CD4-positive, CD25-positive, alpha-beta regulatory T cell (primary cell): ENCODE measurements at regions not wholly inside any gene's neighbourhood (a gene's known extent, or its start where the extent isn't known, plus 50 kb on each side); places are given as distances from the start of the nearest gene placed in this dataset.

ENCODE experiments used
- ATAC-seq, 2 donors: fragments of 150-1000 bp; cut with Tn5 transposase; one replicate each; pipeline ENCODE4 v1.10.0; 2021; ENCODE audit warnings: low read depth in 2 of 2, moderate number of reproducible peaks in 2 of 2, moderate library complexity in 1 of 2
- DNase-seq, 3 donors: peaks; one replicate each; pipeline versions ENCODE4 v3.0.0 to v3.0.0-alpha.2; 2012 to 2022; ENCODE audit warnings: mixed read lengths in 1 of 3
- H3K27ac ChIP-seq: one replicate; pipeline ENCODE4 v1.7.0; 2013; ENCODE audit warnings: mild to moderate bottlenecking, low read length; ENCODE audit not compliant: insufficient read depth, poor library complexity, severe bottlenecking
- H3K27me3 ChIP-seq: one replicate; pipeline ENCODE4 v1.7.0; 2013; ENCODE audit warnings: low read length; ENCODE audit not compliant: control insufficient read depth, insufficient read depth
- H3K36me3 ChIP-seq: one replicate; pipeline ENCODE4 v1.7.0; 2013; ENCODE audit warnings: mild to moderate bottlenecking, low read length, moderate library complexity; ENCODE audit not compliant: control insufficient read depth, insufficient read depth
- H3K4me1 ChIP-seq: 2 replicates; pipeline ENCODE4 v1.7.0; 2013; ENCODE audit warnings: mild to moderate bottlenecking, low read length; ENCODE audit not compliant: insufficient read depth, control insufficient read depth, poor library complexity, severe bottlenecking
- H3K4me3 ChIP-seq: one replicate; pipeline ENCODE4 v1.7.0; 2013; ENCODE audit warnings: low read depth, mild to moderate bottlenecking, low read length, moderate library complexity
- H3K9me3 ChIP-seq, 2 experiments: 1 replicate in 1 of 2; 2 replicates in 1 of 2; pipeline ENCODE4 v1.7.0; 2013; ENCODE audit warnings: low read length in 2 of 2, mild to moderate bottlenecking in 1 of 2, moderate library complexity in 1 of 2; ENCODE audit not compliant: control insufficient read depth in 2 of 2
- H3K27ac Mint-ChIP-seq, 3 donors: one replicate each; pipeline ENCODE4 v1.8.0; 2020 to 2022; ENCODE audit warnings: mild to moderate bottlenecking in 3 of 3, mixed read lengths in 3 of 3, moderate library complexity in 2 of 3
- H3K27me3 Mint-ChIP-seq: one replicate; pipeline ENCODE4 v1.8.0; 2022; ENCODE audit warnings: mild to moderate bottlenecking, mixed read lengths
- H3K36me3 Mint-ChIP-seq: one replicate; pipeline ENCODE4 v1.8.0; 2020; ENCODE audit warnings: mixed read lengths
- H3K4me1 Mint-ChIP-seq, 4 donors: one replicate each; pipeline ENCODE4 v1.8.0; 2020 to 2022; ENCODE audit warnings: mixed read lengths in 4 of 4, mild to moderate bottlenecking in 1 of 4
- H3K4me3 Mint-ChIP-seq, 4 donors: one replicate each; pipeline ENCODE4 v1.8.0; 2020 to 2022; ENCODE audit warnings: mild to moderate bottlenecking in 4 of 4, mixed read lengths in 4 of 4, moderate library complexity in 3 of 4
- H3K9me3 Mint-ChIP-seq, 7 donors: one replicate each; pipeline ENCODE4 v1.8.0; 2020 to 2022; ENCODE audit warnings: mixed read lengths in 7 of 7, mild to moderate bottlenecking in 3 of 7, moderate library complexity in 2 of 7

GRCh38 chr18:60130284-60130683, 230.5 kb downstream of the PMAIP1 start:
- no peak overlapping the region for H3K4me3 ChIP-seq
- ATAC-seq (no peak), DNase-seq (no peak)
- no peaks in the 10 kb centered on the region for H3K4me1 Mint-ChIP-seq
- no peaks in the 10 kb centered on the region for H3K36me3 ChIP-seq
- peaks cover 0 to 8% (median 0%) of the 10 kb centered on the region in 7 donors for H3K9me3 Mint-ChIP-seq
- H3K4me3 Mint-ChIP-seq = no peak overlapping the region
- H3K36me3 Mint-ChIP-seq = no peaks in the 10 kb centered on the region
- H3K4me1 ChIP-seq = no peaks in the 10 kb centered on the region
- H3K9me3 ChIP-seq = no peaks in the 10 kb centered on the region
- H3K27ac ChIP-seq = no peak overlapping the region
- no peaks in the 10 kb centered on the region for H3K27me3 ChIP-seq
- H3K27ac Mint-ChIP-seq = no peak overlapping the region
- H3K27me3 Mint-ChIP-seq = peaks cover 4% of the 10 kb centered on the region

GRCh38 chr18:60123031-60123430, 223.2 kb downstream of the PMAIP1 start:
- Histone ChIP-seq H3K4me3 (no peak overlapping the region), H3K27me3 (no peaks in the 10 kb centered on the region), H3K9me3 (no peaks in the 10 kb centered on the region), H3K27ac (no peak overlapping the region), H3K4me1 (no peaks in the 10 kb centered on the region), H3K36me3 (no peaks in the 10 kb centered on the region)
- Mint-ChIP-seq H3K4me1 (no peaks in the 10 kb centered on the region), H3K36me3 (no peaks in the 10 kb centered on the region), H3K9me3 (peaks cover 0 to 3% (median 2%) of the 10 kb centered on the region in 7 donors), H3K4me3 (no peak overlapping the region), H3K27ac (no peak overlapping the region), H3K27me3 (peaks cover 10% of the 10 kb centered on the region)
- ATAC-seq (no peak), DNase-seq (no peak)

- Mint-ChIP-seq H3K27ac (no peak overlapping the region), H3K36me3 (no peaks in the 10 kb centered on the region), H3K27me3 (peaks cover 10% of the 10 kb centered on the region), H3K4me1 (peaks cover 0 to under 1% (median 0%) of the 10 kb centered on the region in 4 donors), H3K9me3 (peaks cover 0 to 3% (median 2%) of the 10 kb centered on the region in 7 donors), H3K4me3 (no peak overlapping the region)
- H3K36me3 ChIP-seq = no peaks in the 10 kb centered on the region
- no peaks in the 10 kb centered on the region for H3K27me3 ChIP-seq
- H3K4me1 ChIP-seq = no peaks in the 10 kb centered on the region
- H3K27ac ChIP-seq = no peak overlapping the region
- no peaks in the 10 kb centered on the region for H3K9me3 ChIP-seq
- DNase-seq (no peak), ATAC-seq (no peak)
- no peak overlapping the region for H3K4me3 ChIP-seq
Measured at GRCh38 chr18:60122339-60122738, 222.5 kb downstream of the PMAIP1 start.

GRCh38 chr18:60120231-60120750, 220.5 kb downstream of the PMAIP1 start:
- Mint-ChIP-seq H3K4me1 (peaks cover 0 to 2% (median 0%) of the 10 kb centered on the region in 4 donors), H3K36me3 (no peaks in the 10 kb centered on the region), H3K9me3 (peaks cover 0 to 3% (median 0%) of the 10 kb centered on the region in 7 donors), H3K27me3 (peaks cover 10% of the 10 kb centered on the region), H3K4me3 (no peak overlapping the region), H3K27ac (no peak overlapping the region)
- Histone ChIP-seq H3K36me3 (no peaks in the 10 kb centered on the region), H3K27ac (no peak overlapping the region), H3K4me1 (no peaks in the 10 kb centered on the region), H3K4me3 (no peak overlapping the region), H3K27me3 (no peaks in the 10 kb centered on the region), H3K9me3 (no peaks in the 10 kb centered on the region)
- no peak for ATAC-seq
- no peak for DNase-seq

GRCh38 chr18:60117321-60117720, 217.5 kb downstream of the PMAIP1 start:
- H3K9me3 Mint-ChIP-seq = peaks cover 0 to 3% (median 1%) of the 10 kb centered on the region in 7 donors

GRCh38 chr18:60113396-60113795, 213.6 kb downstream of the PMAIP1 start:
- no peak for ATAC-seq
- no peaks in the 10 kb centered on the region for H3K36me3 Mint-ChIP-seq
- H3K9me3 Mint-ChIP-seq = peaks cover 0 to 3% (median 1%) of the 10 kb centered on the region in 7 donors
- H3K27ac Mint-ChIP-seq = no peak overlapping the region
- H3K27me3 Mint-ChIP-seq = no peaks in the 10 kb centered on the region
- H3K4me1 Mint-ChIP-seq = peaks cover 0 to 2% (median 0%) of the 10 kb centered on the region in 4 donors
- H3K4me3 Mint-ChIP-seq = no peak overlapping the region
- Histone ChIP-seq H3K9me3 (no peaks in the 10 kb centered on the region), H3K4me3 (no peak overlapping the region), H3K27ac (no peak overlapping the region), H3K4me1 (no peaks in the 10 kb centered on the region), H3K36me3 (no peaks in the 10 kb centered on the region), H3K27me3 (no peaks in the 10 kb centered on the region)
- DNase-seq = no peak

More at GRCh38 chr18:60117321-60117720, 217.5 kb downstream of the PMAIP1 start:
- peaks cover 10% of the 10 kb centered on the region for H3K27me3 Mint-ChIP-seq
- no peaks in the 10 kb centered on the region for H3K36me3 Mint-ChIP-seq
- no peaks in the 10 kb centered on the region for H3K27me3 ChIP-seq
- H3K27ac Mint-ChIP-seq = no peak overlapping the region
- no peak for ATAC-seq
- no peaks in the 10 kb centered on the region for H3K36me3 ChIP-seq
- no peaks in the 10 kb centered on the region for H3K9me3 ChIP-seq
- no peak for DNase-seq
- peaks cover 0 to 2% (median 0%) of the 10 kb centered on the region in 4 donors for H3K4me1 Mint-ChIP-seq
- H3K4me1 ChIP-seq = no peaks in the 10 kb centered on the region
- no peak overlapping the region for H3K4me3 ChIP-seq
- no peak overlapping the region for H3K27ac ChIP-seq
- H3K4me3 Mint-ChIP-seq = no peak overlapping the region

- Histone ChIP-seq H3K36me3 (no peaks in the 10 kb centered on the region), H3K27me3 (no peaks in the 10 kb centered on the region), H3K4me3 (no peak overlapping the region), H3K9me3 (no peaks in the 10 kb centered on the region), H3K4me1 (no peaks in the 10 kb centered on the region), H3K27ac (no peak overlapping the region)
- Mint-ChIP-seq H3K4me3 (no peak overlapping the region), H3K9me3 (peaks cover 0 to 3% (median under 1%) of the 10 kb centered on the region in 7 donors), H3K27ac (no peak overlapping the region), H3K4me1 (peaks cover 0 to 1% (median 0%) of the 10 kb centered on the region in 4 donors), H3K27me3 (no peaks in the 10 kb centered on the region), H3K36me3 (no peaks in the 10 kb centered on the region)
- DNase-seq = no peak
- ATAC-seq = no peak
Measured at GRCh38 chr18:60112369-60112768, 212.6 kb downstream of the PMAIP1 start.

- Mint-ChIP-seq H3K27ac (no peak overlapping the region), H3K9me3 (peaks cover 0 to 3% (median 0%) of the 10 kb centered on the region in 7 donors), H3K27me3 (no peaks in the 10 kb centered on the region), H3K4me3 (no peak overlapping the region), H3K36me3 (no peaks in the 10 kb centered on the region), H3K4me1 (no peaks in the 10 kb centered on the region)
- H3K4me1 ChIP-seq = no peaks in the 10 kb centered on the region
- no peak overlapping the region for H3K4me3 ChIP-seq
- DNase-seq = no peak
- ATAC-seq = no peak
- H3K36me3 ChIP-seq = no peaks in the 10 kb centered on the region
- H3K9me3 ChIP-seq = no peaks in the 10 kb centered on the region
- no peaks in the 10 kb centered on the region for H3K27me3 ChIP-seq
- no peak overlapping the region for H3K27ac ChIP-seq
Measured at GRCh38 chr18:60111525-60111924, 211.7 kb downstream of the PMAIP1 start.
